ENCODE measurements at regions not wholly inside any gene's neighbourhood (a gene's known extent, or its start where the extent isn't known, plus 50 kb on each side); places are given as distances from the start of the nearest gene placed in this dataset.

- H3K9me2 ChIP-seq (ENCODE audit: insufficient read depth): no peaks in the 10 kb centered on the region
- no peaks in the 10 kb centered on the region for H3K4me1 ChIP-seq (ENCODE audit: control insufficient read depth in 1 of 2, insufficient read depth in 2 of 2, low read length in 2 of 2)
- H4K20me1 ChIP-seq (ENCODE audit: insufficient read depth): no peaks in the 10 kb centered on the region
- RAD21 ChIA-PET (ENCODE audit: low non-redundant PET in 1 of 2, low total read pairs in 2 of 2, uncharacterized antibody in 2 of 2, unreplicated experiment in 2 of 2): no interaction called here
- H3K9me3 ChIP-seq (ENCODE audit: control insufficient read depth in 1 of 2, insufficient read depth in 1 of 2, low read depth in 1 of 2, low read length in 2 of 2): no peaks in the 10 kb centered on the region
- no peaks in the 10 kb centered on the region for H3K79me2 ChIP-seq (ENCODE audit: insufficient read depth, low read length)
- no peak overlapping the region for H3K4me2 ChIP-seq (ENCODE audit: low read length)
- POLR2A ChIA-PET: no interaction called here
- no peak for TF ChIP-seq CEBPB (IDR thresholded peaks at IDR 0.05; ENCODE audit: low read depth)
- no peak for TF ChIP-seq ZBTB33 (IDR thresholded peaks at IDR 0.05; ENCODE audit: extremely low read depth, insufficient replicate concordance, low read length)
- no peak for TF ChIP-seq REST (IDR thresholded peaks at IDR 0.05; ENCODE audit: low read depth)
- H3K9ac ChIP-seq (ENCODE audit: low read length): no peak overlapping the region
- no peaks in the 10 kb centered on the region for H3K27me3 ChIP-seq (ENCODE audit: insufficient read depth, low read length)
- intact Hi-C loops (cut with micrococcal nuclease): loop anchor here (10.0 kb wide), 1 partner anchor 1818 kb away; no protein-coding TSS in a partner anchor
- no TSS peak for BruUV-seq (replicated peaks)
- CTCF ChIA-PET: no interaction called here
- no peak overlapping the region for H3K27ac ChIP-seq (ENCODE audit: low read depth, low read length)
- no peak overlapping the region for H3K4me3 ChIP-seq (replicated peaks in 1 of 2; ENCODE audit: low read depth in 1 of 2, low read length in 2 of 2)
- DNase-seq (ENCODE audit: low read depth, low spot score) (no peak), ATAC-seq (no peak)
- H2AFZ ChIP-seq (ENCODE audit: low read depth, low read length, poor library complexity, severe bottlenecking): no peak overlapping the region
- no peaks in the 10 kb centered on the region for H3K36me3 ChIP-seq (ENCODE audit: control insufficient read depth in 1 of 2, insufficient read depth in 2 of 2, low read length in 2 of 2)
Observed at GRCh38 chr1:194292966-194293365, 1106.6 kb upstream of the B3GALT2 start.

Measured in HCT116 (cell line).